NCI-H2171 (cell line): ENCODE measurements at regions not wholly inside any gene's neighbourhood (a gene's known extent, or its start where the extent isn't known, plus 50 kb on each side); places are given as distances from the start of the nearest gene placed in this dataset.

Experiments used
- DNase-seq: peaks from one replicate; lab custom pipeline; 2025; lab: John Stamatoyannopoulos, UW

GRCh38 chr10:78829565-78829964 lies 239.2 kb upstream of the ZMIZ1 start:
- DNase-seq: no peak

GRCh38 chr10:78830062-78830975 lies 238.4 kb upstream of the ZMIZ1 start:
- DNase-seq: no peak

GRCh38 chr10:78830976-78831375 lies 237.8 kb upstream of the ZMIZ1 start:
- DNase-seq: no peak

- DNase-seq: peak; percentile 24
These were observed 237.3 kb upstream of the ZMIZ1 start for GRCh38 chr10:78831461-78831860.

- no peak for DNase-seq
These were observed 236.5 kb upstream of the ZMIZ1 start for GRCh38 chr10:78832281-78832680.

- DNase-seq: no peak
These were observed 230.6 kb upstream of the ZMIZ1 start for GRCh38 chr10:78838141-78838657.

GRCh38 chr10:78843495-78843894 lies 225.3 kb upstream of the ZMIZ1 start:
- no peak for DNase-seq

GRCh38 chr10:78844960-78845607 lies 223.7 kb upstream of the ZMIZ1 start:
- no peak for DNase-seq

GRCh38 chr10:78846071-78846470 lies 222.7 kb upstream of the ZMIZ1 start:
- no peak for DNase-seq

GRCh38 chr10:78846760-78847159 lies 222.0 kb upstream of the ZMIZ1 start:
- DNase-seq: peak; percentile 59

GRCh38 chr10:78847485-78847884 lies 221.3 kb upstream of the ZMIZ1 start:
- no peak for DNase-seq

- DNase-seq: peak; percentile 20
These were observed 219.7 kb upstream of the ZMIZ1 start for GRCh38 chr10:78849115-78849514.

GRCh38 chr10:78849731-78850130 lies 219.0 kb upstream of the ZMIZ1 start:
- DNase-seq: no peak

GRCh38 chr10:78850644-78851435 lies 217.9 kb upstream of the ZMIZ1 start:
- DNase-seq: no peak

- DNase-seq: no peak
These were observed 217.1 kb upstream of the ZMIZ1 start for GRCh38 chr10:78851647-78852046.

GRCh38 chr10:78852466-78853240 lies 216.1 kb upstream of the ZMIZ1 start:
- no peak for DNase-seq

GRCh38 chr10:78853864-78854263 lies 214.9 kb upstream of the ZMIZ1 start:
- no peak for DNase-seq

- DNase-seq: no peak
These were observed 212.3 kb upstream of the ZMIZ1 start for GRCh38 chr10:78856421-78856820.

- DNase-seq: no peak
These were observed 211.6 kb upstream of the ZMIZ1 start for GRCh38 chr10:78857193-78857592.

- DNase-seq: no peak
These were observed 209.5 kb upstream of the ZMIZ1 start for GRCh38 chr10:78859266-78859665.

GRCh38 chr10:78859769-78860168 lies 209.0 kb upstream of the ZMIZ1 start:
- DNase-seq: no peak
